ENCODE measurements at regions not wholly inside any gene's neighbourhood (a gene's known extent, or its start where the extent isn't known, plus 50 kb on each side); places are given as distances from the start of the nearest gene placed in this dataset.

GRCh38 chr14:28607661-28608060, 158.9 kb upstream of the FOXG1 start:
- no peak for TF ChIP-seq CTCF (conservative IDR thresholded peaks at IDR 0.05; ENCODE audit: low read depth, low read length)
- no peak for TF ChIP-seq EZH2 (IDR thresholded peaks at IDR 0.05; ENCODE audit: borderline replicate concordance, low read depth, low read length, poor library complexity, severe bottlenecking)

Measured in A673 (cell line).